ENCODE measurements at regions not wholly inside any gene's neighbourhood (a gene's known extent, or its start where the extent isn't known, plus 50 kb on each side); places are given as distances from the start of the nearest gene placed in this dataset.

DNA sequence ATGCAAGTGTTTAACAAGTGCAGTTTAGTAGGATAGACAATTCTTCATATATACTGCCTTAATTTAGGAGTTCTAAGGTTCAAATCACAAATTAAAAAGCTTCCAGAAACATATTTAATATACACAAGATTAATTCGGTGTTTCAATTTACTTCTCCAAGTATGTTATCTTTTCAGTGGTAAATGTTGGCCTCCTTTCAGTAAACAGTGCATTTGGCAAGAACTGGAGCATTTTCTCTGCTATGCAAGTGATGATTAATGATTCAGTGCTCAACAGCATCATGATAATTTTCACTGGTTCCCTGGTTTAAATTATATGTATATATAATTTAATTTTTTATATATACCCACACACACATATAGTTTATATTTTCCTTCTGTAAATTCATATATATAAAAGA lies 541.7 kb downstream of the EFNA5 start:
- no peak for DNase-seq

DNA sequence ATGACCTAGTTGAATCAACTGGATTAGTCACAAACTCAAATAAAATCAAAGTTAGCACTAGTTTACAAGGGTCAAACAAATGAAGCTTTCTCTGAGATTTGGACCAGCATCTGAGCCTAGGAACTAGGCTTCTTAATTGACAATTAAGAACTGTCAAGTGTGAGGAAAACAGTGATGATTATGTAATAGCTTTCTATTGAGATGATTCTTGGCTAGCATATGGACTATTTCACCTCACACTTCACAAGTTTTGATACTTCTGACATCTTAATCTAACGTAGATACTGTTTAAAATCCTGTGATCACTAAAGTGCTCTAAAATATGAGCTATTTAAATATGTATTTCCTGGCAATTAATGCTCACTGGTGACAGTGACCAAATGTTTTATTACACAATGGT lies 542.9 kb downstream of the EFNA5 start:
- DNase-seq = no peak

DNA sequence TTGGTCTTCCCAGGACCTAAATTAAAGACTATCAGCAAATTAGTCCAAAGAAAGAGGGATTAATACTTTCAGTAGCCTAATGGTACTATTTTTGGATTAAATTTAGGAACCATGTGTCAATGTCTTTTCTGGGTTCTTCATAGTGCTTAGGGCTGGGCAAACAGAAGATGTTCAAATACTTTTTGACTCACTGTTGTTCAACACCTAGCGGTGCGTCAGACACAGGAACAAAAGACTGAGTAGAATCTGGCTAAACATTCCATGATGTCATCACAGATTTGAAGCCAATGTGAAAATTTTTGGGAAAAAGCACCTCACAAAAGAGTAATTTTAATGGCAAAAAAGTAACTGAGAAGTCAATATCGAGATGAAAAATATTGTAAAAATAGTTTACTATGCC lies 544.4 kb downstream of the EFNA5 start:
- no peak for DNase-seq

DNA sequence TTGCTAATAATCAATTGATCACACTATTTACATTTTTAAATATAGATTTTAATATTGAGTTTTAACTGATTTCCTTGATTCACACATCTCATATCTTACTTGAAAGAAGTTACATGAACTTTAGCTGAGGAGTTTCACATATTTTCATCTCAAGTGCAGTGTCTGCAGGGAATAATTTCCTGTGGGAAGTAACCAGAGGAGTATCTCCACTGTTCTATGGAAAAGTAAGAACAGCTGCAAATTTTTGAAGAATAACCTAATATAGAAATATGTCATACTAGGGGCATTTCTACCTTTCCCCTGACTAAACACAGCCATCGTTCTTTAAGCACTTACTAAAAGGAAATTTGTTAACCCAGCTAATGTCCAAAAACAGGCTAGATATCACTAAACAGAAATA lies 546.4 kb downstream of the EFNA5 start:
- DNase-seq = no peak

DNA sequence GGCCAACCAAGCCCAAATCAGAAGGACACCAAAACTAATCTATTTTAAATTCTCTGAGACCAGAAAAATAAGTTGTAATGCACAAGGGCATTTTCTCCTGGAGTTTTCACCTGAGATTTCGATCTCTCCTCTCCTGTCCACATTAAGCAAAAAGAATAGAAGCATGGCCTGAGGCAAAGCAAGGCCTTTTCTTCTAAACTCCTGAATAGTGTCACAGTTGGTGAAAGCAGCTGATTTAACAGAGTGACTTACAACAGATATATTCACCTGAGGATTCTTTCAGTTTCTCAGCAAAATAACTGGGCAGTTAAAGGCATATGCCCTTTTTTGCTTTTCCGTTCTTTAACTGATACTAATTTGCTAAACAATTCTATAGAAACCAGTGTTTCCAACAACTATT lies 547.7 kb downstream of the EFNA5 start:
- no peak for DNase-seq

DNA sequence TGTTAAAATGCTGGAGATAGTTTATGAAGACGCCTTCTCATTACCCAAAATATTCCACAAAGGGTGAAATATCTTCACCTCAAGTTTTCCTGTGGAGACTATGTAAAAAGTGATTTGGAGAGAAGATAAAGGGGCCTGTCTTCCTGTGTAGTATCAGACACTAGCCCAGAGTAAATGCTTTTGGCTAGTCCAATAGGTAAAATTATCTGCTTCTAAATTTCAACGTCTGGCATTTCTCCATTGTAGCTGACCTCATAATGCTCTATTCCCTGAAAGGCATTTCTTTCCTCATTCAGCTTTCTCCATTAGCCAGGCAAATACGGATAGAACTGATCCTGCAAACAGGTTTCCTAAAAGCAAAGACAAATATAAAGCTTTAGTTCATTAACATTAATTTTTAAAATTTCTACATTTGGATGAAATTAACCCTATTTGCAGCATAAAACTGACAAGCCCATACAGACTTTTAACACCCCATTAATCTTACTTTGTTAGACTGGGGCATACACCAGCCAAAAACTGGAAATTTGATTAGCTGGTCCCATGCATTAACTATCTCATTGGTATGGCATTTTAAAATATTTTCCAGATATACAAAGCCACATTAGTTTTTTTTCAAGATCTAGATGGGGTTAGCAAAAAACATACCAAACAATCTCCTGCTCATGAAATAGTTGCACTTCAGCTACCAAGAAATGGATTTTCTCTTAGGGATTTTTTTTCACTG lies 548.8 kb downstream of the EFNA5 start:
- no peak for DNase-seq

DNA sequence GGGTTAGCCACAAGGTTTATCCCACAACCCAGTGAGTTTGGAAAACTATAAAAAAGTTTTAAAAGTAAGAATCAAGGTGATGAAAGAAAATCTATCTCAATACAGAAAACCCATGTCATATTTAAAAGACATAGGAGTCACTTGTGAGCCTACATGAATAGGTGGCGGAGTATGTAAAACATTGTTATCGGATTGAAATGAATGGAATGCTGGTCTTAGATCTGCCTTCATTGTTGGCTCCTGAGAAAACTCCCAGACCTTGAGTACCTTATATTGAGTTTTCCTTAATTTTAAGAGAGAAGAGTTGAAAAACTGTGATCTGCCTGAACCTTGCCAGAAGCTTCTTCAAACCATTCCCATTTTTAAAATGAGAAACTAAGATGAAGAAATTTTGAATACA lies 551.1 kb downstream of the EFNA5 start:
- DNase-seq = no peak

DNA sequence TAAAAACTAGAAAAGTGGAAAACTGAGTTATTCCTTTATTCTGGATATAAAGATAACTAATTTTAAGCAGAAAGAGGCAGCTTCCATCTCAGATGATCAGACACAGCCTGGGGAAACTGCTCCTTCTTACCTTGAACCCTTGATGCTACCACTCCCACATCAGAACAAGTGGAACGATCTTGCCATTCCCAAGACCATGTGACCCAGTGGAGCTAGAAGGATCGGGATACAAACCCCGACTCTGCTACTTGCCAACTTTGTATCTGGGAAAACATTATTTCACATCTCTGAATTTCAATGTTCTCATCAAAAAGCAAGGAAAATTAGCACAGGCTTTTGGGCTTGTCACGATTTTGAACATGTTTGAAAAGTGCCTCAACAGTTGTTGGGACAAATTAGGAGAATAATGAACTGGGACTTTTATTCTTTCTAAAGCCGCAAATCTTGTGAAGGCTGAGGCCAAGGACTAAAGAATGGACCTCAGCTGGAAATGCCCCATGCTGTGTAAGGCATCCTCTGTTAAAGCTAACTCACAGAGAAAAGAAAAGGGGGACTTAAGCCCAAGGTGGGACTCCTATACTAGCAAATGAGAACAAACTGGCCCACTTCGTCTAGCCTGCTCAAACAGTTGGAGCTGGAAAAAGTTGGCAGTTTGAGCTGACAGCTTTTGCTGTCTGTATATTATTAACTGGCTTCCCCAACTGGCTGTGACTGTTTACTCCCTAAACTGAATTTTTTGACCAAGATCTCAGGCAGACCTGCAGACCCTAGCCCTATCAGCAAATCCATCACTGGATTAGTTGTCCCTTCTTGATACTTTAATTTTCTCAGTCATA lies 552.3 kb downstream of the EFNA5 start:
- no peak for DNase-seq

DNA sequence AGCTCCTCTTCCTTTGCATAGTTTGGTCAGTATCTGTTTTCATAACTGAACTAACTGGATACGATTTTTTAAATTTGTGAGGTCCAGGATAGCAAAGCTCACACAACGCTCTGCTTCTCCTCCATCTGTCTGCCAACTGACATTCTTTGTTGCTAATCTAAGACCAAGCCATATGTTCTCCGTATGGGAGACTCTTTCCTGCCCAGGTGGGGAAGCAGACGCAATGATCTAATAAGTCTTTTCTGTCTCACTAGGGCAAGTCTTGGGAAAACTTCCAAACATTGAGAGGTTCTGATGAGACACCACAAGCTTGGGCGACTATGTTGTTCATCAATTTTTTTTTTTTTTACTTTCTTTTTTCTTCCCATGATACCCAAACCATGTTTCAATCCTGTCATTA lies 558.5 kb downstream of the EFNA5 start:
- no peak for DNase-seq

DNA sequence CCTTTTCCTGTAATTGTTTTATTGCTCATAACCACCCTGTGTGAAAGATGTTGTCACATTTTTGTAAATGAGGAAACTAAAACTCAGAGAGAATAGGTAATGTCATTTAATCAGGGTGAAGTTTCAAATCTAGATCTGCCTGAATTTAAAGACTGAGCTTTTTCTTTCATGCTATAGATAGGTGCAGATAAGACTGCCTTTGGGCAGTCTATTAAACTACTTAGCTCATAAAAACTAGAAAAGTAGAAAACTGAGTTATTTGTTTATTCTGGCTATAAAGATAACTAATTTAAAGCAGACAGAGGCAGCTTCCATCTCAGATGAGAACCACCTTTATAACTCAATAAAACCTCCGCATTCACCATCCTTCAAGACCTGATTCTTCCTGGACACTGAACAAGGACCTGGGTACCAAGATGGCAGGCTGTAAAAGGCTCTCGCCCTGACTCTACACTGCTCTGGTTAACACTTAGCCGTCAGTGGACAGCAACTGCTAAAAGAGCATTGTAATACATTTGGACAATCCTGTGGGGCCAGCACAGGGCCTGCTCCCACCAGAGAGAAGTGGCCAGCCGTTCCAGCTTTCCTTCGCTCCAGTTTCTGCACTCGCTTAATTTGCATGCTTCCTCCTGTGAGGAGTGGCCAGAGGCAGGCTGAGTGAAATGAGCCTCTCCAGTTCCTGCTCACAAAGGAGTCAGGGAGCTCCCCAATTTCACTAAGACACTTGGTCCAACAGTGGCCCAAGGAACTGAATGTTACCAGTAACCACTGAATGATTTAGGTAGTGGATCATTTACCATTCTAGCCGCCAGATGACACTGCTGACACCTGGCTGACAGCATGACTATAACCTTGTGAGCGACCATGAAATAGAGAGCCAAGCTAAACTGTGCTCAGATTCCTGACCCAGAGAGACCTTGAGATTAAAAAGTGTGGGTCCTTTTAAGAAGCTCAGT lies 566.4 kb downstream of the EFNA5 start:
- DNase-seq = peak; percentile 20

DNA sequence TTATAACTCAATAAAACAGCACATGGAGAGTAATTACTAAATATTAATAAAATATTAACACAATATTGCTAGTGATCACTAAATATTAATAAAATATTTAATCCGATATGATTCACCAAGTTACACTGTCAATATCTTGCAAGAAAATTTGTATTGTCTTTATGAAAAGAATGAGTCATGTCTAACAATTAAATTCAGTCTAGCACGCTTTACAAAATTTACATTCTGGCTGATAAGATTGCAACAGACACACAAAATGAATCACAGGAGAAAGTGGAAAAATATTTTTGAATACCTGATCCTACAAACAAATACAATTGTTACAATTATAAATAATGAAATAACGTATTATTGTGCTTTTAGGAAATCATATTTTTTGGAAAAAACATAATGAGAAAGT lies 567.2 kb downstream of the EFNA5 start:
- no peak for DNase-seq

DNA sequence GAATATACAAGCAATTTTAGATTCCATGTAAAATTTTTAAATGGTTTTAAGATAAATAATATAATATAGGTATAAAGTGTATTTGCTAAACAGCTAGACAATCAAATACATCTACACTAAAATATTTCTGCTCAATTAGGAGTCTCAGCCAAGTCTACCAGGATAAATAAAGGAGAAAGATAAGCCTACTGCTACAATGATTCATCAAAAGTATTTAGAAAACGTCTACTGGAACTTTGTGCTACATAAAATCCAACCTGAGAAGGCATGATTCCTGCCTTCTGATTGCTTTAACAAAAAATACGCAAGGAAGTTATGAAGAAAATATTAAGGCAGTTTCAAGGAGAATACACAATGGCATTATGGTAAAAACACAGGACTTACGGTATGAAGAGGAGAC lies 570.6 kb downstream of the EFNA5 start:
- DNase-seq = no peak

DNA sequence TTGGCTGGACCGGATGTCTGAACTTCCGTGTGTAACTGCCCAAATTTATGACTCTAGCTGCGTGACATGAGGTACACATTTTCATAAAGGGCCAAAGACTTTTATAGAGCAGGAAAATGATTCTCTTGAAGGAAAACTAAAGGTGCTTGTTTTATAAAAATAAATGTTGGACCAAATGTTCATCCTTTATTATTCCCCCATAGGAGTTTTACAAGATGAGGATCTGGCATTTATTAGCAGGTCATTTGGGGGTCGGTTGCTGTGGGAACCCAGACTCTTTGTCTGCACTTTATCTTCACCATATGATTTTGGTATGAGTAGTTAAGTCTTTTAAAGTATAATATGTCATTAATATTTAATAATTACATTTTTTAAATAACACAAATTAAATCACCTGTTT lies 571.2 kb downstream of the EFNA5 start:
- peak; percentile 19 for DNase-seq

DNA sequence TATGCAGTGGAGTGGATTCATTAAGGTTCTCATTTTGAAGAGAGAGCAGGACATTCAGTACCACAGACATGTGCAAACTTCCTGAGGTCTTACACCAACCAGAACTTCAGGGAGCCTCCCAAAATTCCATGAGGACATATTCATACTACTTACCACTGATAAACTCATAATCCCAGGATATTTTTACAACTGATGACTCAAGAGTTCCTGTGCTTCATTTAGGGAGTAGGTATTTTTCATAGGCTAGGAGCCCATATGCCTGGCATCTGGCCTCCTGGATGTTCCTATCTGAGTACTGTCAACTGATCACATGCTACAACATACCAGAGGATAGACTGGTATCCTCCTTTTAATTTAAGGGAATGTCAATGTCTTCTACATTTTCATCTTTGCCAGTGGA lies 578.0 kb downstream of the EFNA5 start:
- DNase-seq = no peak

DNA sequence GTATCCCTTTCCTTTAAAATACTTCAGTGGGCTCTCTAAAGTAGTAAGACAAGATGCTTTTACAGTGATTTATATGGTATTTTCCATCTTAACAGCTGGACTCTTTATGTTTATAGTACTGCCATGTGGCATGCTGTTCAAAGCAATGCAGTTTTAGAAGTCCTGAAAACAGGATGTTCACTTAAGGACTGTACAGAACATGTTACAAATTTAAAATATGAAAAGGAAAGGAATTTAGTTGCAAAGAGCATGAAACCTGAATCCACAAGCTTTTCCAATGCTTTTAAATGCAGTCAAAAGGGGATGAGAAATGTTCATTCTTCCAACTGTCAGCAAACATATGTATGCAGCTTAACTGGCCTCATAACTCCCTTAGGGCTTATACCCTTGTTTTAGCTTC lies 580.2 kb downstream of the EFNA5 start:
- no peak for DNase-seq

DNA sequence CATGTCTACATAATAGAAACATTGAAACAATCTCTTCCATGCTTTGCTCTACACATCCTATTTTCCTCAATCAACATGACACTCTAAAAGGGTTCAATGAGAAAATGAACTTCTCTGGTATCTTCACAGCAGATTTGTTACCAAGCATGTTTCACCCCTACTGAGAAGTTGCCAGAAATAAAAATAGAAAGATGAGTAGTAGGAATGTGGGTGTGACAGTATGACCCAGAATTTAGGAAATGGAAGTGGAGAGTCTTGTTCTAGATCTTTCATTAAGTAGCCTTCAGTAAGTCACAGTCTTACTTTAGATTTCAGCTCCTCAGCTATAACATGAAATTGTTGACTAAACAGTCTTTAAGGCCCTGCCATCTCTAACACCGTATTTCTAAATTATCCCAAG lies 581.8 kb downstream of the EFNA5 start:
- DNase-seq = no peak

DNA sequence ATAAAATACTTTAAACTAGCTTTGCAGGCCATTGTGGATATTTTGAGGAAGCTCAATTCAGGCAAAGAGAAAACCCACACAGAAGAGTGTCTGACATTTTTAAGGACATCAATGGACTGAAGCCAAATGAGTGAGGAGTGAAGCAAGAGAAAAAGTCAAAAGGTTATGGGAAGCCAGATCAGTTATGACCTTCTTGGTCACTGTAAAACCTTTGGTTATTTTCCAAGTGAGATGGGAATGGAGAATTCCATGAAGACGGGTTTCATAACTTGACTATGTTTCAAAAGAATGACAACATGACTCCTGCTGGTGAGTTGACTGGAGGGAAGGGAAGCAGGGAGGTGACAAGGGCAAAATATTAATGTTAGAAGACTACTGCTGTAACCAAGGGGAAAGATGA lies 585.2 kb downstream of the EFNA5 start:
- no peak for DNase-seq

DNA sequence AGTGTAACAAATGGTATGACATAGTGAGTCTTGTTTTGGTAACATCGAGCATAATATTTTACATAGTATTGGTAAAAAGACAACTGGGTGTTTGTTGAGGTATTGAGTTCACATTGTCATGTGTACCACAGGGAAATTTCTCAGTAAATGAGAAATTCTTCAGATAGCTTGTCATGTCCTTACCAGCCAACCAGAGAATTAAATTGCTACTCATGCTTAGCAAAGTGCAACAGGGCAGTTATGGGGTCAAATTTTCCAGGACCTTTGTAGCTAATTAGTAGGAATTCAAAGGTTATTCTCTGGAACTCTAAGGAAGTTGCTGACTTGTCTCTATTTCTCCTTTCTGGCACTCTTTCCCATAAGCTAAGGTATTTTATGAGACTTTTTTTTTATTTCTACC lies 595.7 kb downstream of the EFNA5 start:
- no peak for DNase-seq

DNA sequence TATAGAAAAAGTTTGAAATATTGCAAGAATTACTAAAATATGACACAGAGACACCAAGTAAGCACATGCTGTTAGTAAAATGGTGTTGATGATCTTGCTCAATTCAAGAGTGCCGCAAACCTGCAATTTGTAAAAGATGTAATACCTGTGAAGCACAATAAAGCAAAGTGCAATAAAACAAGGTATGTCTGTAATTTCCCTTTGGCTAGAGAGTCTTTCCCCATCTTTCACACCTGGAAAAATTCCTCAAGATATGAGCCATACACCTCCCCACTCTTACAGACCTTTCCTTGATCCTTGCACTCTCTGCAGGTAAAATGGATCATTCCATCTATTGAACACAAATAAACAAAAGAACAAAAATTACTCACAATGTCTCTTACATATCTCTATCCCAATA lies 597.8 kb downstream of the EFNA5 start:
- DNase-seq = no peak

DNA sequence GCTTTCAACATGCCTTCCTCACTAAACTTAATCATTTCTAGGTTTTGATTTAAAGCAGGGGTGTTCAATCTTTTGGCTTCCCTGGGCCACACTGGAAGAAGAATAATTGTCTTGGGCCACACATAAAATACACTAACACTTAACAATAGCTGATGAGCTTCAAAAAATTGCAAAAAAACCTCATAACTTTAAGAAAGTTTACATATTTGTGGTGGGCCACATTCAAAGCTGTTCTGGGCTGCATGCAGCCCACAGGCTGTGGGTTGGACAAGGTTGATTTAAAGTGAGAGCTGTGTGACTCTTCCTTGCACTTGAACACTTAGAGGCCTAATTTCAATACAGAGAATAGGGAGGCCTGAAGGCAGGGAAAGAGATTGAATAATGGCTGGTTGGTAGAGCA lies 598.3 kb downstream of the EFNA5 start:
- DNase-seq = no peak

DNA sequence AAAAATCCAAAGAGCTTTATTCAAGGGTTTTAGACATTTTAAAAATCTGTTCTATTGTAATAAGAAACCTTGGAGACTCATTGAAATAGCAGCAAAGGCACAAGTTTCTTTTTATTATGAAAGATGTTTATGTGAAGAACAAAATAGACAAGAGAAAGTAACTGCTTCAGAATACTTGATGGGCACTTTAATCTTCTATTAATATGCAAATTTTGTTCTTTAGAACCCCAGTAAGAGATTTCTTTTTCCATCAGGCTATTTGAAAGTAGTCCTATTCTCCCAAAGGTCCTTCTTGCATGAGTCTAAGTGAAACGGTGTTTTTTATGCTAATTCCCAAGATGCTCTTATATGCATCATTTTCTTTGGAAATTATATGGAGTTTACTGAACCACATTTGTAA lies 602.0 kb downstream of the EFNA5 start:
- DNase-seq = no peak

DNA sequence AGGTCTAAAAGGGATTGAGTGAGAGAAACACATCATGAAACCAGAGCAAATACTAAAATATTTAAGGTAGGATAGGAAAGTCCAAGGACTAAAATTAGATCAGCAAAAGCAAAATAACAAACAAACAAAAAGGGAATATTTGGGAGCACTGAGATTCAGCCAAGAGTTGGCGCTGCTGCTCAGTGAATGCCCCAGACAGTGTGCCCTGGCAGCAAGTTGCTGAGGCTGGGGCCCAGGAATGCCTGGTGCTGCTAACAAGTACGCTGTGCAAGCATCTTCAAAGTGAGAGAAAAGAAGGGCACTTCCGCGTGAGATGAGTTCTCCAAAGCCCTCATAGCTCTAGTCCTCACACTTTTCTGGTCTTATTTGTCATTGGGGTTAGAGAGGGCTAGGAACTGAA lies 603.3 kb downstream of the EFNA5 start:
- no peak for DNase-seq

DNA sequence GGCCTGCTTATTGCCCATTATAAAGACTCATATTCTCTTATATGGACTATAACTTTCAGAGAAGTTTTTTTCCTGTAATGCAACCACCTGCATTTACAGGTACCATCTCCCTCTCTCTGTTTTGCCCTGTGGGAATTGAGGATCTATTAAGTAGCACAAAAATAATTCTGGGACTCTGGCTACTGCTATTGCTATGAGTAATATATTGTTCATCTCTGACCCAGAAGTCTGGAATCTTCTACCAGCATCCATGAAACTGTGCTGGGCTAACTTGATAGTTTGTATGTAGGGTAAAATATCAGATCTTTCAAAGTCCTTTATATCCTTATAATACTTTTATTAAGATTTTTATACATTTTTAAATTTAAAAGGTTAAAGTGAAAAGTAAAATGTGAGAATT lies 607.2 kb downstream of the EFNA5 start:
- DNase-seq = no peak

DNA sequence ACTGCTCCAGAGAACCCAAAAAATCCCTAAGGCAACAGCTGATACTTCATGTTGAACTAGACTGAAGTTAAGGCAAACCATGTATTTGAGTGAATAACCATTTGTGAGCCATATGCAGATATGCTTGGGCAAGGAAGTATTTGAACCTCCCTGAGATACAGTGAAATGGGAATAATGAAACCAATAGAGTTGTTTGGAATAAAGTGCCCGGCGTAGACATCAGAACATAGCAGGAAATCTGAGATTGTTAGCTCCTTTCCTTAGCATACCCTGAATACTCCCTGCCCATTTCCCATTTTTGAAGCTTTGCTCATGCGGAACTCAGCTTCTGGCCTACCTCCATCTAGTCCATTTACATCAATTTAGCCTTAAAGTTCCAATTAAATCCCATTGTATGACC lies 611.9 kb downstream of the EFNA5 start:
- DNase-seq = no peak
